ENCODE measurements at regions not wholly inside any gene's neighbourhood (a gene's known extent, or its start where the extent isn't known, plus 50 kb on each side); places are given as distances from the start of the nearest gene placed in this dataset.

GRCh38 chrX:97938706-97939105, 1055.0 kb downstream of the RPA4 start:
- Histone ChIP-seq H3K9me3 (ENCODE audit: insufficient read depth, low read length) (no peaks in the 10 kb centered on the region), H3K79me2 (ENCODE audit: low read length) (no peaks in the 10 kb centered on the region), H3K4me3 (ENCODE audit: low read length) (no peak overlapping the region), H3K27ac (ENCODE audit: low read length) (no peak overlapping the region), H3K4me2 (ENCODE audit: low read length) (no peak overlapping the region), H4K20me1 (ENCODE audit: insufficient read depth, low read length) (no peaks in the 10 kb centered on the region), H3K4me1 (ENCODE audit: low read length) (no peaks in the 10 kb centered on the region), H2AFZ (ENCODE audit: low read depth, low read length) (no peak overlapping the region), H3K9ac (ENCODE audit: low read length) (no peak overlapping the region), H3K36me3 (replicated peaks; ENCODE audit: low read depth, low read length) (no peaks in the 10 kb centered on the region), H3K27me3 (ENCODE audit: low read depth, low read length) (no peaks in the 10 kb centered on the region)
- TF ChIP-seq EZH2phosphoT487 (IDR thresholded peaks at IDR 0.05; ENCODE audit: low read depth) (no peak), CTCF (IDR thresholded peaks at IDR 0.05; ENCODE audit: low read depth, low read length) (no peak)

GRCh38 chrX:97968376-97969163, 1084.9 kb downstream of the RPA4 start:
- no peak overlapping the region for H3K27ac ChIP-seq (ENCODE audit: low read length)
- no peaks in the 10 kb centered on the region for H3K36me3 ChIP-seq (replicated peaks; ENCODE audit: low read depth, low read length)
- H3K79me2 ChIP-seq (ENCODE audit: low read length), result no peaks in the 10 kb centered on the region
- H3K27me3 ChIP-seq (ENCODE audit: low read depth, low read length), result no peaks in the 10 kb centered on the region
- no peak overlapping the region for H3K9ac ChIP-seq (ENCODE audit: low read length)
- H4K20me1 ChIP-seq (ENCODE audit: insufficient read depth, low read length), result no peaks in the 10 kb centered on the region
- TF ChIP-seq EZH2phosphoT487 (IDR thresholded peaks at IDR 0.05; ENCODE audit: low read depth), result no peak
- no peak for TF ChIP-seq CTCF (IDR thresholded peaks at IDR 0.05; ENCODE audit: low read depth, low read length)
- no peak overlapping the region for H3K4me2 ChIP-seq (ENCODE audit: low read length)
- H3K9me3 ChIP-seq (ENCODE audit: insufficient read depth, low read length), result no peaks in the 10 kb centered on the region
- H2AFZ ChIP-seq (ENCODE audit: low read depth, low read length), result no peak overlapping the region
- H3K4me1 ChIP-seq (ENCODE audit: low read length), result no peaks in the 10 kb centered on the region
- no peak overlapping the region for H3K4me3 ChIP-seq (ENCODE audit: low read length)

- no peak overlapping the region for H3K9ac ChIP-seq (ENCODE audit: low read length)
- H3K36me3 ChIP-seq (replicated peaks; ENCODE audit: low read depth, low read length), result no peaks in the 10 kb centered on the region
- H3K27me3 ChIP-seq (ENCODE audit: low read depth, low read length), result no peaks in the 10 kb centered on the region
- H3K4me2 ChIP-seq (ENCODE audit: low read length), result no peak overlapping the region
- no peaks in the 10 kb centered on the region for H3K9me3 ChIP-seq (ENCODE audit: insufficient read depth, low read length)
- TF ChIP-seq CTCF (IDR thresholded peaks at IDR 0.05; ENCODE audit: low read depth, low read length), result no peak
- no peak for TF ChIP-seq EZH2phosphoT487 (IDR thresholded peaks at IDR 0.05; ENCODE audit: low read depth)
- no peaks in the 10 kb centered on the region for H3K4me1 ChIP-seq (ENCODE audit: low read length)
- no peaks in the 10 kb centered on the region for H4K20me1 ChIP-seq (ENCODE audit: insufficient read depth, low read length)
- H3K79me2 ChIP-seq (ENCODE audit: low read length), result no peaks in the 10 kb centered on the region
- no peak overlapping the region for H2AFZ ChIP-seq (ENCODE audit: low read depth, low read length)
- no peak overlapping the region for H3K27ac ChIP-seq (ENCODE audit: low read length)
- no peak overlapping the region for H3K4me3 ChIP-seq (ENCODE audit: low read length)
Observed at GRCh38 chrX:97984641-97985040, 1100.9 kb downstream of the RPA4 start.

- Histone ChIP-seq H3K27ac (ENCODE audit: low read length) (no peak overlapping the region), H3K9ac (ENCODE audit: low read length) (no peak overlapping the region), H3K36me3 (replicated peaks; ENCODE audit: low read depth, low read length) (no peaks in the 10 kb centered on the region), H3K27me3 (ENCODE audit: low read depth, low read length) (no peaks in the 10 kb centered on the region), H3K4me3 (ENCODE audit: low read length) (no peak overlapping the region), H3K4me2 (ENCODE audit: low read length) (no peak overlapping the region), H4K20me1 (ENCODE audit: insufficient read depth, low read length) (no peaks in the 10 kb centered on the region), H3K4me1 (ENCODE audit: low read length) (no peaks in the 10 kb centered on the region), H2AFZ (ENCODE audit: low read depth, low read length) (no peak overlapping the region), H3K9me3 (ENCODE audit: insufficient read depth, low read length) (no peaks in the 10 kb centered on the region), H3K79me2 (ENCODE audit: low read length) (no peaks in the 10 kb centered on the region)
- TF ChIP-seq CTCF (IDR thresholded peaks at IDR 0.05; ENCODE audit: low read depth, low read length), result no peak
- TF ChIP-seq EZH2phosphoT487 (IDR thresholded peaks at IDR 0.05; ENCODE audit: low read depth), result no peak
Observed at GRCh38 chrX:97985096-97985495, 1101.4 kb downstream of the RPA4 start.

Measured in OCI-LY3 (cell line).